ENCODE measurements at regions not wholly inside any gene's neighbourhood (a gene's known extent, or its start where the extent isn't known, plus 50 kb on each side); places are given as distances from the start of the nearest gene placed in this dataset.
"Not testable (repeated sequence)": the region's sequence is repeated elsewhere in the genome, so short reads cannot be mapped to it uniquely, and the experiment has no call there.

DNA sequence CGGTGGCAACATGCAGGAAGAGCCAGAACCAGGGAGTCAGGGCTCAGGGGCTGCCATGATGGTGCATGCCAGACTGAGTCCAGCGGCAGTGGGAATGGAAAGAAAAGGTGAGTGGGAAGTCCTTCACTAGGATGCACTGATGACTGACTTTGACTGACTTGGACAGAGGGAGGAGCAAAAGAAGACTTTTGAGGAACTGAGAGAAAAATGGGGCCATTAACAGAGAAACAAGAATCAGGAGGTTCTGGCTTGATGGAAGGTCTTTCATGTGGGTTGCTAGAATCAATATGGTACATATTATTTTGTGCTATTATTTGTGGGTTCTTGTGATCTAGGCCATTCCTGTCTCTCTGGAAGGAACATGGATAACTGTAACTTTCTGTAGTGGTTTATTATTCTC is 454.6 kb upstream of the PROX1 start:
- no peak for DNase-seq (ENCODE audit: low spot score in 2 of 2, unreplicated experiment in 2 of 2)
- H3K4me3 Mint-ChIP-seq, result no peak overlapping the region
- no peaks in the 10 kb centered on the region for H3K4me1 Mint-ChIP-seq
- peaks cover 4% of the 10 kb centered on the region for H3K9me3 Mint-ChIP-seq
- no peak overlapping the region for H3K27ac Mint-ChIP-seq
- TF ChIP-seq, protein P1, sequence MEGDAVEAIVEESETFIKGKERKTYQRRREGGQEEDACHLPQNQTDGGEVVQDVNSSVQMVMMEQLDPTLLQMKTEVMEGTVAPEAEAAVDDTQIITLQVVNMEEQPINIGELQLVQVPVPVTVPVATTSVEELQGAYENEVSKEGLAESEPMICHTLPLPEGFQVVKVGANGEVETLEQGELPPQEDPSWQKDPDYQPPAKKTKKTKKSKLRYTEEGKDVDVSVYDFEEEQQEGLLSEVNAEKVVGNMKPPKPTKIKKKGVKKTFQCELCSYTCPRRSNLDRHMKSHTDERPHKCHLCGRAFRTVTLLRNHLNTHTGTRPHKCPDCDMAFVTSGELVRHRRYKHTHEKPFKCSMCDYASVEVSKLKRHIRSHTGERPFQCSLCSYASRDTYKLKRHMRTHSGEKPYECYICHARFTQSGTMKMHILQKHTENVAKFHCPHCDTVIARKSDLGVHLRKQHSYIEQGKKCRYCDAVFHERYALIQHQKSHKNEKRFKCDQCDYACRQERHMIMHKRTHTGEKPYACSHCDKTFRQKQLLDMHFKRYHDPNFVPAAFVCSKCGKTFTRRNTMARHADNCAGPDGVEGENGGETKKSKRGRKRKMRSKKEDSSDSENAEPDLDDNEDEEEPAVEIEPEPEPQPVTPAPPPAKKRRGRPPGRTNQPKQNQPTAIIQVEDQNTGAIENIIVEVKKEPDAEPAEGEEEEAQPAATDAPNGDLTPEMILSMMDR (IDR thresholded peaks at IDR 0.05; ENCODE audit: unreplicated experiment), result no peak
- H3K36me3 Mint-ChIP-seq, result no peaks in the 10 kb centered on the region
- H3K27me3 Mint-ChIP-seq (ENCODE audit: low read depth), result no peaks in the 10 kb centered on the region

DNA sequence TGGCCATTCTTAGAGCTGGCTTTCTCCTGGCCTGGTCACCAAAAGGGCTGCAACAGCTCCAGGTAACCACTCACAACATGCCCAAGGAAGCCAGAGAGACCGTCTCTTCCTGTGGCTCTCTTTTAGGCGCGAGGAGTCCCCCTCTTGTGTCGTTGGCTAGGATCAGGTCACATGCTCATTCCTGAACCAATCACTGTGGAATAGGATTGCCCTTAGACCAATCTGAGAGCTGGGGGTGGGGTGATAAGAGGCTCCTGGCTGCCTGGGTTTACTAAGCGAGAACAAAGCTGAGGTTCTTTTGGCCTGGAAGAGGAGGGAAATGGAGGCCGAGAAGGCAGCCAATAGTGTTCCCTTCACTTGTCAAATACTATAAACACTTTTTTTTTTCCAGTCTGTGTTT is 452.1 kb upstream of the PROX1 start:
- Mint-ChIP-seq H3K9me3 (peaks cover 4% of the 10 kb centered on the region), H3K36me3 (no peaks in the 10 kb centered on the region), H3K4me3 (no peak overlapping the region), H3K4me1 (no peaks in the 10 kb centered on the region), H3K27ac (no peak overlapping the region), H3K27me3 (ENCODE audit: low read depth) (peaks cover 8% of the 10 kb centered on the region)
- no peak for DNase-seq (ENCODE audit: low spot score in 2 of 2, unreplicated experiment in 2 of 2)
- TF ChIP-seq, protein P1 (IDR thresholded peaks at IDR 0.05; ENCODE audit: unreplicated experiment), result no peak

DNA sequence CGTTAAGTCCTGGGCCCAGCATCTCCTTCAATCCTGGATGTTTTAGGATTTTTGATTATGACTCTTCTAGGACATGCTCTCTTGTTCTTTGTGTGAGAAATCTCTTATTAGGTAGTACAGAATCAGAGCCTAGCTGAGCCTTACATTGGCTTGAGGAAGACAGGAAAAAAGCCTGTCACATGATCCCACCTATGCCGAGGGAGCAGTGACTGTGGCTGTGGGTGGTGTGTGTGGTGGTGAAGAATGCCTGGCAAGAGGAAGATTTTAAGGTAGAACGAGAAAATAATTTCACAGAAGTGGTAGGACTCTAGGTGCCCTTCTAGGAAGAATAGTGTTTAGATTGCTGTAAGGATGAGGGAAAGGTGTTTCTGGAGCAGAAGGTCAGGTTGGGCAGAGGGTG is 449.5 kb upstream of the PROX1 start:
- no peak overlapping the region for H3K27ac Mint-ChIP-seq
- DNase-seq (ENCODE audit: low spot score in 2 of 2, unreplicated experiment in 2 of 2), result no peak
- H3K27me3 Mint-ChIP-seq (ENCODE audit: low read depth), result peaks cover 25% of the 10 kb centered on the region
- H3K4me1 Mint-ChIP-seq, result no peaks in the 10 kb centered on the region
- no peak overlapping the region for H3K4me3 Mint-ChIP-seq
- peaks cover 4% of the 10 kb centered on the region for H3K9me3 Mint-ChIP-seq
- TF ChIP-seq, protein P1 (IDR thresholded peaks at IDR 0.05; ENCODE audit: unreplicated experiment), result no peak
- H3K36me3 Mint-ChIP-seq, result no peaks in the 10 kb centered on the region

DNA sequence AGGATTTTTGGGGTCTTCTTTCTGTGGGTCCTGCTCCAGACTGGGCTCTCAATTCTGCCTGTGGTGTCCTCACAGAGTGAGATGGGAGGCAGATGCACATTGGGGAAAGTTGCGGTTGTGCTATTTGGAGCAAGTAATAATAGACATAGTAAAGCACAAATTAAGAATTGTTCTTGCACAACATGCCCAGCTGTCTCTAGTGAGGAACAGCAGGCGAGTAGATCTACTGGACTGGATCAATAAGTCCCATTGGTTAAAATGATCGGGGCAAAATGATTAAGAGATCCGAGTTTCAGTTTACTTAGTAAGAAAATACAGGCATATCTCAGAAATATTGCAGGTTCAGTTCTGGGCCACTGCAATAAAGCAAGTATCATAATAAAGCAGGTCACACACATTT is 448.3 kb upstream of the PROX1 start:
- TF ChIP-seq, protein P1 (IDR thresholded peaks at IDR 0.05; ENCODE audit: unreplicated experiment), result no peak
- no peak overlapping the region for H3K4me3 Mint-ChIP-seq
- H3K27ac Mint-ChIP-seq, result no peak overlapping the region
- peaks cover 30% of the 10 kb centered on the region for H3K27me3 Mint-ChIP-seq (ENCODE audit: low read depth)
- H3K36me3 Mint-ChIP-seq, result no peaks in the 10 kb centered on the region
- DNase-seq (ENCODE audit: low spot score in 2 of 2, unreplicated experiment in 2 of 2), result no peak
- peaks cover 4% of the 10 kb centered on the region for H3K9me3 Mint-ChIP-seq
- H3K4me1 Mint-ChIP-seq, result no peaks in the 10 kb centered on the region

DNA sequence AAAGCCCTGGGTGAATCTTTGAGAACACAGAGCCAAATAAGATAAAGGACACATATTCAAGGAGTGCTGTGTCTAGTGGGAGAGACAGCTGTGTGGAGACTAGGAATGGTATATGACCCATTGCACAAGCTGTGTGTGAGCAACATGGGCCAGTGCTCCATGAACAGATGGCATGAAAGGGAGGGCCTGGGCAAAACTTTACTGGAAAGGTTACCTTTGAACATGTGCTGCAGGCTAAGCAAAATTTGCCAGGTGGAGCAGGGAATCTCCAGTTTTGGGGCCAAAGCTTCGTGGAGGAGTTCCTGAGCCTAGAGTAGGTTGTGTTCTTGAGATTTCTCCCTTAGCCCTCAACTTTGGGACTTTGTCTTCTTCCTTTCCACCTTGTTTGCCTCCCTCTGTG is 446.1 kb upstream of the PROX1 start:
- H3K27ac Mint-ChIP-seq, result no peak overlapping the region

DNA sequence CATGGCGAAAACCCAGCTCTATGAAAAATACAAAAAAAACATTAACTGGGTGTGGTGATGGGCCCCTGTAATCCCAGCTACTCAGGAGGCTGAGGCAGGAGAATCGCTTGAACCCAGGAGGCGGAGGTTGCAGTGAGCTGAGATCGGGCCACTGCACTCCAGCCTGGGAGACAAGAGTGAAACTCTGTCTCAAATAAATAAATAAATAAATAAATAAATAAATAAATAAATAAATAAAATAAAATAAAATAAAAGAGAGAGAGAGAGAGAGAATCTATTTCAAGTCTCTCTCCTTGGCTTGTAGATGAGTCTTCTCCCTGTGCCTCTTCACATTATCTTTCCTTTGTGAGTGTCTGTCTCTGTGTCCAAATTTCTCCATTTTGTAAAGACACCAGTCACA is 442.6 kb upstream of the PROX1 start:
- H3K27ac Mint-ChIP-seq; DNase-seq (ENCODE audit: low spot score in 2 of 2, unreplicated experiment in 2 of 2); H3K4me3 Mint-ChIP-seq; H3K9me3 Mint-ChIP-seq; H3K4me1 Mint-ChIP-seq; H3K36me3 Mint-ChIP-seq: not testable (repeated sequence)
- H3K27me3 Mint-ChIP-seq (ENCODE audit: low read depth), result peaks cover 24% of the 10 kb centered on the region

More for the DNA sequence above, 446.1 kb upstream of the PROX1 start:
- no peaks in the 10 kb centered on the region for H3K36me3 Mint-ChIP-seq
- peaks cover 30% of the 10 kb centered on the region for H3K27me3 Mint-ChIP-seq (ENCODE audit: low read depth)
- TF ChIP-seq, protein P1 (IDR thresholded peaks at IDR 0.05; ENCODE audit: unreplicated experiment), result no peak
- no peak overlapping the region for H3K4me3 Mint-ChIP-seq
- H3K9me3 Mint-ChIP-seq, result no peaks in the 10 kb centered on the region
- H3K4me1 Mint-ChIP-seq, result peaks cover under 1% of the 10 kb centered on the region
- no peak for DNase-seq (ENCODE audit: low spot score in 2 of 2, unreplicated experiment in 2 of 2)

All from mesothelial cell of epicardium (in vitro differentiated cells).